ENCODE measurements at regions not wholly inside any gene's neighbourhood (a gene's known extent, or its start where the extent isn't known, plus 50 kb on each side); places are given as distances from the start of the nearest gene placed in this dataset.

DNA sequence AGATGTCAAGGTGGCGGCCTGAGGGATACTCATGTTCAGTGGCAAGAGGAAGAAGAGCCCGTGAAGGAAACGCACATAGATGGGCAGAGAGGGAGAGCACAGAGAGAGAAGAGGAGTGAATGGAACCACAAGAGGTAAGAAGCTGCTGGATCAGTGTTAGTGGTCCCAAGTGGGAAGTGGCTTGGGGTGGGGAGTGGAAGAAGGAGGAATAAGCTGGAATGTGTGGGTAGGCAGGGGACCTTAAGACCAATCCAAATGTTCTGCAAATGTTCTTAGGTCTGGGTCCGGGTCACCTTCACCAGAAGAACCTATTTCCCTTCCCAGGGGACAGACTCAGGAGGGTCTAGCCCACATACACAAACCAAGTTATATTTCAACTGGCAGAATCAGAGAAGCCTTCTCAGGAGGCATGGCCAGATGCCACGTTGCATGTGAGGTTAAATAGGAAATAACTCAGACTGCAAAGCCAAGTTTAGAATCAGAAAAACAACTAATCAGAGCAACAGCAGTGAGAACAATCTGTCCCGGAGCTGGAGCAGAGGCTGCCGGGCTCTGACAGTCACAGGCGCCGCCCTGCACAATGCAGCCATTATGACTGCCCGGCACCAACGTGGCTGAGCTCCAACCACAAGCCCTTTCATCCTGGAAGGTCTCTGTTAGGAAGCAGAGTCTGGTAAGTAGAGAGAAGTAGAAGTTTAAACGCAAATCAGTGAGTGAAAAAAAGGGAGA is 78.6 kb upstream of the ARMC3 start:
- Histone ChIP-seq H3K27ac (no peak overlapping the region), H3K79me2 (no peaks in the 10 kb centered on the region), H3K4me3 (ENCODE audit: low read depth, low read length) (no peak overlapping the region), H3K4me2 (ENCODE audit: low read length) (no peak overlapping the region), H3K36me3 (ENCODE audit: control insufficient read depth, insufficient read depth, low read length) (no peaks in the 10 kb centered on the region), H2AFZ (no peak overlapping the region), H3K4me1 (no peaks in the 10 kb centered on the region), H3K9me3 (ENCODE audit: control insufficient read depth, low read length) (no peaks in the 10 kb centered on the region), H3K27me3 (ENCODE audit: control insufficient read depth, insufficient read depth, low read length) (no peaks in the 10 kb centered on the region), H3K9ac (no peak overlapping the region)
- TF ChIP-seq, protein P1, sequence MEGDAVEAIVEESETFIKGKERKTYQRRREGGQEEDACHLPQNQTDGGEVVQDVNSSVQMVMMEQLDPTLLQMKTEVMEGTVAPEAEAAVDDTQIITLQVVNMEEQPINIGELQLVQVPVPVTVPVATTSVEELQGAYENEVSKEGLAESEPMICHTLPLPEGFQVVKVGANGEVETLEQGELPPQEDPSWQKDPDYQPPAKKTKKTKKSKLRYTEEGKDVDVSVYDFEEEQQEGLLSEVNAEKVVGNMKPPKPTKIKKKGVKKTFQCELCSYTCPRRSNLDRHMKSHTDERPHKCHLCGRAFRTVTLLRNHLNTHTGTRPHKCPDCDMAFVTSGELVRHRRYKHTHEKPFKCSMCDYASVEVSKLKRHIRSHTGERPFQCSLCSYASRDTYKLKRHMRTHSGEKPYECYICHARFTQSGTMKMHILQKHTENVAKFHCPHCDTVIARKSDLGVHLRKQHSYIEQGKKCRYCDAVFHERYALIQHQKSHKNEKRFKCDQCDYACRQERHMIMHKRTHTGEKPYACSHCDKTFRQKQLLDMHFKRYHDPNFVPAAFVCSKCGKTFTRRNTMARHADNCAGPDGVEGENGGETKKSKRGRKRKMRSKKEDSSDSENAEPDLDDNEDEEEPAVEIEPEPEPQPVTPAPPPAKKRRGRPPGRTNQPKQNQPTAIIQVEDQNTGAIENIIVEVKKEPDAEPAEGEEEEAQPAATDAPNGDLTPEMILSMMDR (IDR thresholded peaks at IDR 0.05), result no peak

DNA sequence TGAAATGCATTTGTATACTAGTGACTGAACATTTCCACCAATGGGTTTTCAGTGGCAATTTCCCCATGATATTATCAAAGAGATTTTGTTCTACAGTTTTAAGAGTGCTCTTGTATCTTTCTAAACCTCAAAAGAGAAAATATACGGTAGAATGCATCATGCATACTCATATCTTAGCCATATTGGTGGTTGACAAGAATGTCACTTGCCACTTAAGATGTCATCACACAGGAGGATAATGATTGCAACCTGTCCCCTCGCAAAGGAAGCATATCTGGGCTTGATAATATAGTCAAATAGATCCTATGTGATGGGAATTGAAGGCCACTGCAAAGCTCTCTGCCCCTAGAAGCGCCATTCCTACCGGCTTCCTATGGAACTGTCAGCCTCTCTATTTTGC is 79.3 kb upstream of the ARMC3 start:
- no peak overlapping the region for H2AFZ ChIP-seq
- TF ChIP-seq, protein P1 (IDR thresholded peaks at IDR 0.05), result no peak
- no peak overlapping the region for H3K4me2 ChIP-seq (ENCODE audit: low read length)
- no peaks in the 10 kb centered on the region for H3K4me1 ChIP-seq
- no peaks in the 10 kb centered on the region for H3K36me3 ChIP-seq (ENCODE audit: control insufficient read depth, insufficient read depth, low read length)
- H3K9ac ChIP-seq, result no peak overlapping the region
- no peak overlapping the region for H3K4me3 ChIP-seq (ENCODE audit: low read depth, low read length)
- no peaks in the 10 kb centered on the region for H3K9me3 ChIP-seq (ENCODE audit: control insufficient read depth, low read length)
- no peak overlapping the region for H3K27ac ChIP-seq
- H3K79me2 ChIP-seq, result no peaks in the 10 kb centered on the region
- no peaks in the 10 kb centered on the region for H3K27me3 ChIP-seq (ENCODE audit: control insufficient read depth, insufficient read depth, low read length)

DNA sequence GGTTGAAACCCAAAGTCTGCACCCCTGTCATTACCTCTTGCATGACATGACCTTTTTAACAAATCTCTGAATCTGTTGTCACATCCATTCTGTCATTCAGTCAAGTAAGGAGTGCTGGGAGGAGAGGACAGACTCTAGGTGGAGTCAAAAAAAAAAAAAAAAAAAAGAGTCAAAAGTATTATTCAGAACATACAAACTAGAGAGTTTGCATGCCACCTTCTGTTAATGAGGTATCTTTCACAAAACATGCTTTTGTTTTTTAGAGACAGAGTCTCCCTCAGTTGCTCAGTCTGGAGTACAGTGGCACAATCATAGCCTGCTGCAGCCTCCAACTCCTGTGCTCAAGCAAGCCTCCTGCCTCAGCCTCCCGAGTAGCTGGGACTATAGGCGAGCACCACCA is 81.6 kb upstream of the ARMC3 start:
- TF ChIP-seq, protein P1 (IDR thresholded peaks at IDR 0.05), result no peak
- Histone ChIP-seq H3K79me2 (no peaks in the 10 kb centered on the region), H3K9me3 (ENCODE audit: control insufficient read depth, low read length) (no peaks in the 10 kb centered on the region), H3K36me3 (ENCODE audit: control insufficient read depth, insufficient read depth, low read length) (no peaks in the 10 kb centered on the region), H3K4me2 (ENCODE audit: low read length) (no peak overlapping the region), H3K27ac (no peak overlapping the region), H3K27me3 (ENCODE audit: control insufficient read depth, insufficient read depth, low read length) (no peaks in the 10 kb centered on the region), H3K4me1 (no peaks in the 10 kb centered on the region), H3K4me3 (ENCODE audit: low read depth, low read length) (no peak overlapping the region), H2AFZ (no peak overlapping the region), H3K9ac (no peak overlapping the region)

- Histone ChIP-seq H3K27ac (no peak overlapping the region), H3K4me2 (ENCODE audit: low read length) (no peak overlapping the region), H3K79me2 (no peaks in the 10 kb centered on the region), H3K9ac (no peak overlapping the region), H3K4me3 (ENCODE audit: low read depth, low read length) (no peak overlapping the region), H2AFZ (no peak overlapping the region), H3K9me3 (ENCODE audit: control insufficient read depth, low read length) (no peaks in the 10 kb centered on the region), H3K4me1 (no peaks in the 10 kb centered on the region), H3K27me3 (ENCODE audit: control insufficient read depth, insufficient read depth, low read length) (no peaks in the 10 kb centered on the region), H3K36me3 (ENCODE audit: control insufficient read depth, insufficient read depth, low read length) (no peaks in the 10 kb centered on the region)
- TF ChIP-seq, protein P1 (IDR thresholded peaks at IDR 0.05), result no peak
Measured at GRCh38 chr10:22839639-22840038, 88.2 kb upstream of the ARMC3 start.

GRCh38 chr10:22837771-22838170 is 90.1 kb upstream of the ARMC3 start:
- Histone ChIP-seq H3K4me3 (ENCODE audit: low read depth, low read length) (no peak overlapping the region), H3K9me3 (ENCODE audit: control insufficient read depth, low read length) (no peaks in the 10 kb centered on the region), H3K4me2 (ENCODE audit: low read length) (no peak overlapping the region), H3K4me1 (no peaks in the 10 kb centered on the region), H3K27ac (no peak overlapping the region), H3K36me3 (ENCODE audit: control insufficient read depth, insufficient read depth, low read length) (no peaks in the 10 kb centered on the region), H3K79me2 (no peaks in the 10 kb centered on the region), H2AFZ (no peak overlapping the region), H3K27me3 (ENCODE audit: control insufficient read depth, insufficient read depth, low read length) (no peaks in the 10 kb centered on the region), H3K9ac (no peak overlapping the region)
- TF ChIP-seq, protein P1 (IDR thresholded peaks at IDR 0.05), result no peak

Measured in parathyroid adenoma (tissue), 2 donors.